GM23338 (cell line): ENCODE measurements at regions not wholly inside any gene's neighbourhood (a gene's known extent, or its start where the extent isn't known, plus 50 kb on each side); places are given as distances from the start of the nearest gene placed in this dataset.

Source experiments
- CREB1 ChIP-seq: fragments of 250-450 bp; sonication (Bioruptor Pico); IDR thresholded peaks from 2 replicates; pipeline ENCODE4 v1.5.0; 2020; ENCODE audit warnings: low read depth, mild to moderate bottlenecking, moderate library complexity
- CTCF ChIP-seq, 2 experiments: fragments of 200-600 bp in 1 of 2; sonication (generic) in 1 of 2; conservative IDR thresholded peaks; 2 replicates each; pipeline versions ENCODE4 v1.5.1 to v1.6.1; 2016 to 2017; ENCODE audit warnings: antibody characterized with exemption in 2 of 2, low read depth in 2 of 2, mild to moderate bottlenecking in 2 of 2, moderate library complexity in 1 of 2
- ETS1 ChIP-seq: IDR thresholded peaks from 2 replicates; pipeline ENCODE4 v1.6.1; 2016; ENCODE audit warnings: antibody characterized with exemption
- EZH2 ChIP-seq: fragments of 200-600 bp; sonication (generic); IDR thresholded peaks from one replicate; pipeline ENCODE4 v1.8.0; 2017; ENCODE audit warnings: antibody characterized with exemption, mild to moderate bottlenecking, low read depth; ENCODE audit not compliant: unreplicated experiment
- EZH2phosphoT487 ChIP-seq: fragments of 200-600 bp; sonication (generic); IDR thresholded peaks from one replicate; pipeline ENCODE4 v1.8.1; 2018; ENCODE audit warnings: antibody characterized with exemption; ENCODE audit not compliant: unreplicated experiment
- JUNB ChIP-seq: IDR thresholded peaks from one replicate; pipeline ENCODE4 v1.6.1; 2016; ENCODE audit warnings: antibody characterized with exemption; ENCODE audit not compliant: unreplicated experiment
- NANOG ChIP-seq: IDR thresholded peaks from 2 replicates; pipeline ENCODE4 v1.6.1; 2016; ENCODE audit warnings: antibody characterized with exemption, borderline replicate concordance
- POLR2AphosphoS5 ChIP-seq: IDR thresholded peaks from 2 replicates; pipeline ENCODE4 v1.6.1; 2016; ENCODE audit warnings: antibody characterized with exemption, low read depth
- REST ChIP-seq: IDR thresholded peaks from one replicate; pipeline ENCODE4 v1.6.1; 2018; ENCODE audit warnings: antibody characterized with exemption; ENCODE audit not compliant: unreplicated experiment
- STAT1 ChIP-seq: IDR thresholded peaks from one replicate; pipeline ENCODE4 v1.6.1; 2016; ENCODE audit warnings: antibody characterized with exemption; ENCODE audit not compliant: unreplicated experiment
- ZNF114 ChIP-seq: fragments of 250-450 bp; sonication (Bioruptor Pico); IDR thresholded peaks from 2 replicates; pipeline ENCODE4 v1.5.0; 2020; ENCODE audit warnings: mild to moderate bottlenecking, moderate library complexity
- ZNF331 ChIP-seq: fragments of 250-450 bp; sonication (Bioruptor Pico); IDR thresholded peaks from 2 replicates; pipeline ENCODE4 v1.5.0; 2020; ENCODE audit warnings: low read depth, mild to moderate bottlenecking, moderate library complexity
- ZNF462 ChIP-seq: fragments of 250-450 bp; sonication (Bioruptor Pico); IDR thresholded peaks from 2 replicates; pipeline ENCODE4 v1.5.0; 2020; ENCODE audit warnings: mild to moderate bottlenecking, moderate library complexity

- TF ChIP-seq ZNF331 (CRISPR knock-in tag) (no peak), CTCF (conservative IDR thresholded peaks at IDR 0.05; ENCODE audit: low read depth in 2 of 2) (no peak), POLR2AphosphoS5 (no peak), EZH2 (no peak), EZH2phosphoT487 (no peak), REST (no peak), CREB1 (CRISPR knock-in tag) (no peak), NANOG (no peak), JUNB (no peak), ETS1 (no peak), STAT1 (no peak), ZNF462 (CRISPR knock-in tag) (no peak), ZNF114 (CRISPR knock-in tag) (no peak)
Observed at GRCh38 chr12:45591635-45592034, 137.9 kb upstream of the ARID2 start.
